AG08396 (cell line): ENCODE measurements at regions not wholly inside any gene's neighbourhood (a gene's known extent, or its start where the extent isn't known, plus 50 kb on each side); places are given as distances from the start of the nearest gene placed in this dataset.

Experiments used
- DNase-seq: peaks from one replicate; pipeline ENCODE4 v3.0.0; 2012; ENCODE audit warnings: low spot score, mixed read lengths

- DNase-seq, result no peak
Observed at GRCh38 chr11:130585545-130585944, 137.1 kb downstream of the ADAMTS15 start.

- DNase-seq, result no peak
Observed at GRCh38 chr11:130587658-130588057, 139.2 kb downstream of the ADAMTS15 start.

GRCh38 chr11:130588471-130588870 lies 140.0 kb downstream of the ADAMTS15 start:
- DNase-seq, result no peak

- peak; percentile 62 for DNase-seq
Observed at GRCh38 chr11:130592056-130592455, 143.6 kb downstream of the ADAMTS15 start.

- no peak for DNase-seq
Observed at GRCh38 chr11:130593064-130593463, 144.6 kb downstream of the ADAMTS15 start.

- DNase-seq, result no peak
Observed at GRCh38 chr11:130598433-130598832, 150.0 kb downstream of the ADAMTS15 start.

- DNase-seq, result peak; percentile 41
Observed at GRCh38 chr11:130599073-130599654, 150.7 kb downstream of the ADAMTS15 start.

- peak; percentile 59 for DNase-seq
Observed at GRCh38 chr11:130600139-130600538, 151.7 kb downstream of the ADAMTS15 start.

GRCh38 chr11:130600616-130601015 lies 152.2 kb downstream of the ADAMTS15 start:
- DNase-seq, result no peak

GRCh38 chr11:130601141-130601540 lies 152.7 kb downstream of the ADAMTS15 start:
- DNase-seq, result peak; percentile 88

GRCh38 chr11:130601764-130602460 lies 153.5 kb downstream of the ADAMTS15 start:
- DNase-seq, result no peak

GRCh38 chr11:130602641-130603334 lies 154.3 kb downstream of the ADAMTS15 start:
- no peak for DNase-seq

GRCh38 chr11:130603335-130603906 lies 155.0 kb downstream of the ADAMTS15 start:
- no peak for DNase-seq

- no peak for DNase-seq
Observed at GRCh38 chr11:130604606-130605005, 156.2 kb downstream of the ADAMTS15 start.

GRCh38 chr11:130606178-130606577 lies 157.7 kb downstream of the ADAMTS15 start:
- DNase-seq, result no peak

- no peak for DNase-seq
Observed at GRCh38 chr11:130606781-130607511, 158.5 kb downstream of the ADAMTS15 start.

- DNase-seq, result no peak
Observed at GRCh38 chr11:130608287-130608686, 159.8 kb downstream of the ADAMTS15 start.

- DNase-seq, result peak; percentile 78
Observed at GRCh38 chr11:130609121-130610035, 160.9 kb downstream of the ADAMTS15 start.

GRCh38 chr11:130611791-130612251 lies 163.4 kb downstream of the ADAMTS15 start:
- peak; percentile 79 for DNase-seq

GRCh38 chr11:130612291-130612851 lies 163.9 kb downstream of the ADAMTS15 start:
- peak; percentile 72 for DNase-seq

GRCh38 chr11:130613396-130613795 lies 165.0 kb downstream of the ADAMTS15 start:
- no peak for DNase-seq
